NCI-H187 treated with DMSO at 0.1 percent for 48 hours (cell line): ENCODE measurements at regions not wholly inside any gene's neighbourhood (a gene's known extent, or its start where the extent isn't known, plus 50 kb on each side); places are given as distances from the start of the nearest gene placed in this dataset.
"Not testable (repeated sequence)": the region's sequence is repeated elsewhere in the genome, so short reads cannot be mapped to it uniquely, and the experiment has no call there.

Experiments
- DNase-seq: peaks from one replicate; lab custom pipeline; 2025; lab: John Stamatoyannopoulos, UW

DNA sequence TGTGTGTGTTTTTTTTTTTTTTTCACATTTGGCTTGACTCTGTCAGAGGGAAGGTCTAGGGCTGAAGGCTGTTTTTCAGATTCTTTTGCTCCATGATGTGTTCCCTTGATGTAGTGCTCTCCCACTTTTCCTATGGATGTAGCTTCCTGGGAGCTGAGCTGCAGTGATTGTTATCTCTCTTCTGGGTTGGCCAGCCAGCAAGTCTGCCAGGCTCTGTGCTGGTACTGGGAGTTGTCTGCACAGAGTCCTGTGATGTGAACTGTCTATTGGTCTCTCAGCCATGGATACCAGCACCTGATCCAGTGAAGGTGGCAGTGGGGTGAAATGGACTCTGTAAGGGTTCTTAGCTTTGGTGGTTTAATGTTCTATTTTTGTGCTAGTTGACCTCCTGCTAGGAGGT, 377.4 kb upstream of the MAN1A1 start:
- DNase-seq = not testable (repeated sequence)

DNA sequence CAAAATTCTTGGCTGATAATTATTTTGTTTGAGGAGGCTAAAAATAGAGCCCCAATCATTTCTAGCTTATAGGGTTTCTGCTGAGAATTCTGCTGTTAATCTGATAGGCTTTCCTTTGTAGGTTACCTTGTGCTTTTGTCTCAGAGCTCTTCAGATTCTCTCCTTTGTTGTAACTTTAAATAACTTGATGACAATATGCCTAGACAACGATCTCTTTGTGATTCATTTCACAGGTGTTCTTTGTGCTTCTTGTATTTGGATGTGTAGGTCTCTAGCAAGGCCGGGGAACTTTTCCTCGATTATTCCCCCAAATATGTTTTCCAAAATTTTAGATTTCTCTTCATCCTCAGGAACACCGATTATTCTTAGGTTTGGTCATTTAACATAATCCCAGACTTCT, 376.5 kb upstream of the MAN1A1 start:
- DNase-seq = no peak

DNA sequence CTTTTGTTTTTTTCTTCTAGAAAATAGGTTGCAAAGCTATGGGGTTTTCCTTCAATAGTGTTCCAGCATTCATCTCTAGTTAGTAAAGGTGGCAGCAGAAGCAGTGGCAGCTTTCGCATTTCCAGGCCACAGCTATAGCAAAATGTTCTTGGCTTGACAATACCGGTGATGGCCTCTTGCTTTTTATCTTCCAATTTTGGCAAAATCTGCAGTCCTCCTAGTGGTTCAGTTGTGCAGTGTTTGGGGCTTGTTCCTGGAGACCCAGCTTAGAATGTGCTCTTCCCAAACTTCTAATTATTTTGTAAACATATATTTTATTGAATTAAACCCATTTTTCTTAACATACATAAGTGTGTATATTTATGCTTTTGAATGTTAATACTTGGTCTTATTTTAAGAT, 370.6 kb upstream of the MAN1A1 start:
- no peak for DNase-seq

DNA sequence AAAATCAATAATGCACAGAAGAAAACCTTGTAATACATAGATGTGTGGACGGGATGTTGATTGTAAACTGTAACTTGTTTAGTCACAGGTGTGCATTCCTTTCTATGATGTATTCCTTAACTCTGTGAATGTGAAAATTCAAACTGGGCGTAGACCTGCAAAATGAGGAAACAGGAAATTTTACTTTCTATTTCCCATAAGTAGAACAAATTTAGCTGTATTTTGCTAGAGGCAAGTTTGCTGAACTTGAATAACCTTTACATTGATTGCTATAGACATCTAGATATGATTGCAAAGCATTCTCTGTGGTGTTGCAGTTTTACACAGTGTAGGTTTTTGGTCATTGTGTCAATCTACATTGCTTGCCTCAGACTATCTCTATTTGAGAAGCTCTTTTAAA, 368.4 kb upstream of the MAN1A1 start:
- DNase-seq = no peak

DNA sequence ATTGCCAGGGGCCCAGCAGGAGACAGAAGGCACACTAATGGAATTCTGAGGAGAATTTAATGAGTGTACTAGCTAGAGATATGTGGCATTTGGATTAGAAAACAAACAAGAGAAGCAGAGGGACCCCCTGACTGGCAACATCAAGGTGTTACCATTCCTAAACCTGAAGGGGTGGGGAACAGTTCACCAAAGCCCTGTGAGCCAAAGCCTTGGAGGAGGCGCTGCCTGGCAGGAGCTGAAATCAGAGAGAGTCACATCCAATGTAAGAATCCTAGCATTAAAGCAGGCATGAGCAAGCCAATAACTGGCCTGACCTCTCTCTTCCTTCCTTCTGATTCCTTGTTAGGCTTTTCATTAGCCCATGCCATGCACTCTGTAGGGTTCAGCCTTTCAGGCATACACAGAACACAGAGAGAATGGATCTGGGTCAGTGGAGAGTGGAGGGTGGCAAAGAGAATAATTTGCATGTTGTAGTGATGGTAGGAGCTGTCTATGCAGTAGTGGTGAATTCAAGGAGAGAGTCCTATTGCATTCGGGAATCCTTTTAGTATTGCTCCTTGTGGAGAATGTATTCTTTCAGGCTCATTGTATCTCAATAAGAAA, 367.2 kb upstream of the MAN1A1 start:
- no peak for DNase-seq

DNA sequence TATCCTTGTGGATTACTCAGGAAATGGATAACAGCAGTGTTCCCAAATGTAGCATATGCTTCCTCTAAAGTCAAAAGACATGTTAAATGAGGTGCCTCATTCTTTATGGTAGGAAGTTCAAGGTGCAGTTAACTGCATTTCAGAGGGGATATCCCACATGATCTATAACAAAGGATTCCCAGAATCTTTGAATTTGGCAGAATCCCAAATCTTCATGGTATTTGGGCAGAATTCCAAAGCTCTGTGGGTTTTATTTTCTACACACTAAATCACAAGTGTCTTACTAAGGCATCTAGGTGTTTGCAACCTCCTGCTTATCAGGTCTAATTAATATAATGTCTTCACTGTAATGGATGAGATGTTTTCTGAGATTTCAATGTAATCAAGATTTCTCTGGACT, 364.3 kb upstream of the MAN1A1 start:
- DNase-seq = no peak

DNA sequence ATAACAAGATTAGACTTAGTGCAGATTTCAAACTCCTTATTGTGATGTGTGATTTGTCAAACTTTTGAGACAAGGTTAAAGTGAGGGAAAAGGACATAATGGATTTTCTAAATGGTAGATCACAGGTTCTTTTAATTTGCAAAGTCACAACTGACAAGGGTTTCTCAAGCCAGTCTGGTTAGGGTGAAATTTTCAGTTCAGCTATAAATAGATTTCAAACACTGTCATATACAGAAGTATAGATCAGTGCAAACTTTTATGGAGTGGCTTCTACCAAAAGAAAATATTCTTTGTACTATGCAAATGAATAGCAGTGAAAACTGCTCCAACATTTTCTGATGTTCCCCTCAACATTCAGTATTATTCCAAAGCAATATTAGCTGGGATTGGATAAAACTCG, 337.1 kb upstream of the MAN1A1 start:
- DNase-seq = no peak

DNA sequence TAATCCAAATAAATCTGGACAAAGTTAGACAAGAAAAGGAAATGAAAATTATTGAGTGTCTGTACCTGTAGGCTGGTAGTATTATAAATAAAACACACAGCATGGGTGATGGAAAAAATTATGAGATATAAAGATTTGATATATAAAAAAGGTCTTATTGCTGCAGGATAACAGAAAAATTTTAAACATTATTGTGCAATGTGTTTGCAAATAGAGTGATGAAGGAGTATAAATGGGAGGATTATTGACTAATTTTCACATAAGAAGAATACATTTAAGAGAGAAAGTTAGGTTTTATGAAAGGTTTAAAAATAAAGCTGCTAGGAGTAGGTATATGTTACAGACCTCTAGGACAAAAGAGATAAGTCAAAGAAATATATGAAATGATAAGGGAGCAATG, 336.7 kb upstream of the MAN1A1 start:
- DNase-seq = no peak

DNA sequence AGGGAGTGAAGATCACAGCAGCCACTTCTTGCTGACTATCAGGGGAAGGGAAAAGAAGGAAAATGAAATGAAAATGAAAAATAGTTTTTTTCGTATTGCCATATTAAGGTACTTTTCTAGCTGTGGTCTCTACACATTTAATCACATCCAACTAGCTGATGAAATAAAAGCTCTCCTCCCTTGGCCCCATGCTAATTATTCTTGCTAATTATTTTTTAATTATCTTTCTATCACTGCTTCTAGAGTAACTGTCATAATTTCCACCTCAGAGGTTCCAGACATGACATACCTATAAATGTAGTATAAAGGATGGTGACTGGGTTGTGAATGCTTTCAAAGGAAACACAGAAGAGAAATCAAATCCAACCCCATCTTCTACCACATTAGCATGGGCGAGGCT, 334.1 kb upstream of the MAN1A1 start:
- no peak for DNase-seq

DNA sequence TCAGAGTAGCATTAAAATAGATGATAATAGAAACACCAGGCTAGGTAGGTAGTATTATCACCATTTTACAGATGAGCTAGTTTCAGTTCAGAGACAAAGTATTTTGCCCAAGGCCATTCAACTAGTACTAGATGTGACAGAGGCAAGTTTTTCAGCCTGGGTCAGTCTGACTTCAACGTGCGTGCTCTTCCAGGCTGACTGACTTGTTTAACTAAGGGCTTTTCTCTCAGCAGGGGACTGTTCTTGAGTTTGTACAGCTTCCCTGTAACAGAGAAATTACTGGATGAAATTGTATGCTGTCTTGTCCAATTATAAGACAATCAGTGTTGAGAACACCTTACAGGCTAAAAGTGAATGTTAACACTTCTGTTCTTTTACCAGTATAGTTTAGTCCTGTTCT, 333.5 kb upstream of the MAN1A1 start:
- DNase-seq = no peak

DNA sequence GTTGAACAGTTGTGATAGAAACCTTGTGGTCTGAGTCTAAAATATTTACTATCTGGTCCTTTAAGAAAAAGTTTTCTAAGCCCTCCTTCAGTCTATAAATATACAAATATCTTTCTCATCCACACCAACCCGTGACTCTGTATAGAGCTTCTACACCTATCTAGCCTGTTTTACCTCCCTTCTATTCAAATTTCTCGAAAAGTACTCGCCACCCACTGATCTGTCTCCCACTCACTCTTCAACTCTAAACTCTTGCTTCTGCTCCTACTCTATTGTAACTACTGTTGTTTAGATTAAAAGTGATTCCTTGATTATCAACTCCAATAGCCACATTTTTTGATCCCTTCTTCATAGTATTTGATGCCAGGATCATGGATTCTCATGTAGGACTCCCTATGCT, 329.4 kb upstream of the MAN1A1 start:
- no peak for DNase-seq

DNA sequence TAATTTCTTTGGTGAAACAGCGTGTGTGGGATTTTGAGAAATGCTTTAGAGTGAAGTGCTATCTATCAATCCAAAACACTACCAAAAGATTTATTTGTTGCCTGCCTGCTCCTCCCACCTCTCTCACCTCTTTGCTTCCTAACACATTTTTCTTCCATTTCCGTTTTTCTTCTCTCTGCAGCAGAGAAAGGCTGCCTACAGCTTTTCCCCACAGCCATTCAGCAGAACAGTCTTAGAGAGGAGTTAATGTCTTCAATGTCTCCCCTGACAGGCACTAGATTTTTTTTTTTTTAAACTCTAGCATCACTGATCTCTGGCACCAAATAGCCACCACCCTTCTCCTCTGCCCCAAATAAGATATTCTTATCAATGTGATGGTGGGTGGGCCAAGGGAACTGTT, 327.8 kb upstream of the MAN1A1 start:
- DNase-seq = no peak

DNA sequence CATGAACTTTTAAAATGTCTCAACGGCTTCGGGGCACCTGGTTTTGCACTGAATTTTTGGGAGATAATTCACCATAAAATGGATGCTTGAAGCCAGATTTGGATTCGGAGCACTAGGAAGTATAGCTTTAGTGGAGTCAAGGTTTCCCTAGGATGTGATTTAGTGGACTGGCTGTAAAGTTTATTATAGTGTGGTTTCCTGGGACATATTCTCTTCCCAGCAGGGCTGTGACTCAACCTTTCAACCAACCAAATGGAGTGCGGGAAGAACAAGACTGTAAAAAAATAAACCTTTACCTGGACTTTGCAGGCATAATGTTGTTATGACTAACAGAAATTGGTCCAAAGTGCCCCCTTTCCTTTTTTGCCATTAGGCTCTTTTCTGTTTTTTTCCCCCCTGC, 327.4 kb upstream of the MAN1A1 start:
- no peak for DNase-seq

DNA sequence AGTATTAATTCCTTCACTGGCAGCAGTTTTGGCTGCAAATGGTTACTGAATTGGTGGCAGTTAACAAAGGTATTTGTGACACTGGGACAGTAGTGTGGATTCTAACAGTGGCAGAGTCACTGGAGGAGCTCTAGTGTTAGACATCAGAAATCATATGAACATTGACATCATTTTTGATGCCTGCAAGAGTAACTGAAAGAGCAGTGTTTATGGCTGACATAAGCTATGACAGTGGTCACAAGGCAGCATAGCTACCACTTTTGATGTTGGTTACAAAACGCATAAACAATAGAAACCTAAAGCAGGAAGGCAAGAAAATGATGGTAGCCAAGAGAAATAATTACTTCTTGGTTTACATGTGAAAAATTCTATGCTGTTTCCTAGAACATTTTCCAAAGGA, 326.7 kb upstream of the MAN1A1 start:
- DNase-seq = no peak

DNA sequence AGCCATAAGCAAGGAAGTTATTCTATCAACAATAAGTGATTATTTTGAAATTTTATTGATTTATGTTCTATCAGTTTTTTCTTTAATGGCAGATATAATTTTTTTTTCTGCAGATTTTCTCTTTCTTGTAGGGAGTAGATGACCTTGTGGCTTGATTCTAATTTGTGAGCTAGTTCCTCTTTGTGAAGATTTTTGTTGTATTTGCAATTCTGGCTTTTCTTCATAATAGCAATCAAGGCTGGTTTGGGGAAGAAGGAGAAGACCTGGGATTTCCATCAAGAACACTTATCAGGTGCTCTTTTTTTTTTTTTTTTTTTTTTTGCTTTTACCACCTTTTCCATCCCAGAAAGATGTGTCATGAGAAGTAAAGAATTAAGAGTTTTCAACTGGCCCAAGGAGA, 324.2 kb upstream of the MAN1A1 start:
- no peak for DNase-seq

DNA sequence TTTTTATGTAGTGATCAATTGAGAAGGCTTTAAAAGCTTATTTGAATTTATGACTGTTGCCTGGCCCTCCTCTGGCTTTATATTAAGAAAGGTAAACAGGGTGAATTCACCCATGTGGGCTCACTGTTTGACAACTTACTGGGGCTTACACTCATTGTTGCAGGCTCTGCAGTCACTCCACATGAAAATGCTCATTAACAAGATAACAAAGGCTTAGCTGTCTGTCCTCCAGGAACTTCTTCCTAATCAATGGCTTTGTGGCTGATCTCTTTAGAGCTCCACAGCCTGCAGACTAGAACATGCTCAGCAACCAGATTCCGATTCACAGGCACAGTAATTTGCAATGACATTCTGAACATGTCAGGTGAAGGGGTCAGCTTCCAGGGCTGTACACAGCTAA, 323.2 kb upstream of the MAN1A1 start:
- no peak for DNase-seq

DNA sequence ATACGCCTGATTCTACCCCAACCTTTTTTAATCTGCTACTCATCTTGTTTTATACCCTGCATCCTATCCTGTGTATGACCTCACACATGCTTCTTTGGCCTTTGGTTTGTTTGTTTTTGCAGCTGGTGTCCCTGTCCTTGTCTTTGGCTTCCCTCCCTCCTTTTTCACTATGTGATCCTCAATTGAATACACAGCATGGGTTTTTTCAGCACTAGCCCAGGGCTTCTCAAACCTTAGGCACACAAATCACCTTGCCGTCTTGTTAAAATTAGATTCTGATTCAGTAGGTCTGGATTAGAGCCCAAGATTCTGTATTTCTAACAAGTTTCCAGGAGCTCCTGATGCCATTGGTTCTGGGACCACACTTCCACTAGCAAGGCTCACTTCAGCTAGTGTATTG, 321.5 kb upstream of the MAN1A1 start:
- DNase-seq = no peak

DNA sequence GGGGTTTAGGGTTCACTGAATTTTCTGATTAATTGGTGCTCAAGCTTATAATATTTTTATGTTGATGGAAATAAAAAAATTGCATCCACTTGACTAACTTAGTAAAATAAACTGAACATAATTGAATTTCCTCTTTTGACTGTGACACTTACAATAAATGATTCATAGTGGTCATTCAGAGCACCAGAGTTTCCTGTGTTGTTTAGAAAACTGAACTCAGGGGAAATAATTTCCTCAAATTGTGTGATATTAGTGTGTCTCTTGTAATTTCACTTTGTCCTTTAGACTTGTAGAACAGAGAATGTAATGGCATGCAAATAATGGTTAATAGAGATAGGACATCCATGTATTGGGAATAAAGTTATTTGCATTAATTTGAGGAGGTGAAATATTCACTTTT, 319.7 kb upstream of the MAN1A1 start:
- DNase-seq = no peak

DNA sequence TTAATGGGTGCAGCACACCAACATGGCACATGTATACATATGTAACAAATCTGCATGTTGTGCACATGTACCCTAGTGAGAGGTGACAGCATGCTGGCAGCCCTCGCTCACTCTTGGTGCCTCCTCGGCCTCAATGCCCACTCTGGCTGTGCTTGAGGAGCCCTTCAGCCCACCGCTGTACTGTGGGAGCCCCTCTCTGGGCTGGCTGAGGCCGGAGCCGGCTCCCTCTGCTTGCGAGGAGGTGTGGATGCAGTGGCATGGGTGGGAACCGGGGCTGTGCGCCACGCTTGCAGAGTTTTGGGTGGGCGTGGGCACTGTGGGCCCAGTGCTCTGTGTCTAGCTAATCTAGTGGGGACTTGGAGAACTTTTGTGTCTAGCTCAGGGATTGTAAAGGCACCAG, 315.9 kb upstream of the MAN1A1 start:
- not testable (repeated sequence) for DNase-seq

DNA sequence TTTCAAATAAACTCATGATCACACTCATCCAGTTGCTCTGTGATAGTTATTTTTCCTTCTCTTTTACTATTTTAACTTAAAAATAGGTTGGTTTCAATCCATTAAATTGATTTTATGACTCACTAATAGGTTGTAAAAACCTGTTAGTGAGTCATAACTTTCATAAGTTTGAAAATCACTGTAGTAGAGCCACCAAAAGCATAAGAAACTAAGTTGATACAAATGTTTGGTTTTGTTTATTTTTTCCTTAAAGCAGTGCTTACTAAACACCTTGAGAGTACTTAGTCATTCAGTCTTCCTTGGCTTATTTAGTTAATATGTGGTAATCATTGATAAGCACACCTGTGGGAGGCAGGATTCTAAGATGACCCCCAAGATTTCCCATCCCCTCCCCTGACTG, 312.1 kb upstream of the MAN1A1 start:
- DNase-seq = no peak

DNA sequence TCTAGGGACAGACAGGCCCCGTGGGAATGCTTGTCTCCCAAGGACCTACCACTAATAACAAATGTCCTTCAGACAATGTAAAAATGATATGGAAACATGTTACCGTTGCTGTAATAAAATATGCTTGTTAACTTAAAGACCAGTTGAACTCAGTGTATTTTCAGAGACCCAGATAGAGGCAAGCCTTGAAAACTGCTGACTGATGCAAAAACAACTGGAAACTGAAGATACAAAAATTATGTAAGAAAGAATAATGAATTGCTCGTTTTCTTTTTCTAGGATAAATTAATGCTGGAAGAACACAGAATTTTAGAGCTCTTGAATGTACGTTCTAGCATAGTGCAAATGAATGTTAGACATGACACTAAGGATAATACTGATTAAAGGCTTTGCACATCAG, 311.5 kb upstream of the MAN1A1 start:
- no peak for DNase-seq

DNA sequence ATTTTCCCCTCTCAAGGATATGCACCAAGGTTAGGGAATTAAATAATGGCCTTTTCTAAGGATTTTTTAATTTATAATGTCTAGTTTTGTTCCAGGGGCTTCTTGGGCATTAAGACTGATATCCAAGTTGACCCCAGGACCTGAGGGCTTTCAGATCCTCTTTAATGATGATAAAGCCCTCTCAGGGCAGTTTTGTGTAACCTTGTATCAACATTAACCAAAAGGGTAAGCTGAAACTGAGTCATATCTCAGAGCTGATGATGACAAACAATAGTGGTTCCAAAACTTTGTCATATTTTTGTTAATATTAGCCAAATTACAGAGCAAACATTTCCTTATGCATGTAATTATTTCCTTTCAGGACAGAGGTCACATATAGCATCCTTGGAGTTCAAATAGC, 309.4 kb upstream of the MAN1A1 start:
- DNase-seq = no peak

DNA sequence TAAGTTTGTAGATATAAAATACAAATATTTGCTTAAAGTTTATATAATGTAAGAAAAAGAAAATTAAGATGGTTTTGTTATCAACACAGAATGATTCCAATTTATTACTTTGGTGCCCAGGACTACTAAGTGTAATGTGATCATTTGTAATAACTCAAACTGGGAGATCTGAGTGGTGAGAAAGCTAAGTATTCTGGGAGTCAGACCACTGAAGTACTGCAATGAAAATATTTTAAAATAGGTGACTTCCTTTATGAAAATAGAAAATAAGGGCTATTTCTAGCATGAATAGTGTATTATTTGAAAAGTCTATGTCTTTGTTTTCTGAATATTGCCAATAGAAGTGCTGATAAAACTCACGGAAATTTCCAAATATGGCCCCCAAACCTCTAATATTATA, 305.6 kb upstream of the MAN1A1 start:
- no peak for DNase-seq

DNA sequence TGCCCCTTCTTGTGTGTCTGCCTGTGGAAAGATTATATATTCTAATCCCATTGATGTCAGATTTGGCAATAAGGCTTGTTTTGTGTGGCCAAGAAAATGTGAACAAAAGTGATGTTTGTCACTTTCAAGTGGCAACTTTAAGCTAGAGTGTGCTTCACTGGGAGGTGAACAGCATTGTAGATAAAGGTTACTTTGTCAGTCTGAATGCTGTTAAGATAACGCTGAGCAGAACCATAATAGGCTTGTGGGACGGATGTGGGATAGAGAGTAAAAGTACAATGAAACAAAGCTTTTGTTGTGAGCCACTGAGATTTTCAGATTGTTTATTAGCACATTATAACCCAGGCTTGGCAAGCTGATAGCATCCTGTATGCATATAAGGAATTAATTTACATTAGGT, 303.8 kb upstream of the MAN1A1 start:
- DNase-seq = no peak

DNA sequence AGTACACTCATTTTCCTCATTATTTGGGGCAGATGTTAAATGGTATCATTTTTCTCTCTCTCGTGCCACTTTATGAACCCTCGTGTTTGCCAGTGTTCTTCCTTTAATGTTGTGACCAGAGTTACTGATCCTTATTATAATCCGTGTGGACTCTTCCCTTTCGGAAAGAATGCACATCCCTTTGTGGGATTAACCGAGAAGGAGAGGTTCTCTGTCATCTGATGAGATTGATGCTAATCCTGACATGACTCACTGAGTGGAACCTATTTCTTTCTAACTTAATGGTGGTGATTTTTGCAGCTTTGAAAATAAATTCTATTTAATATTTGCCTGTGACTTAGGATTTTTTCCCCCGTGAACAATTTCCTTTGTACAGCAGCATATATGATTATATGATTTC, 300.0 kb upstream of the MAN1A1 start:
- no peak for DNase-seq
